ENCODE measurements at regions not wholly inside any gene's neighbourhood (a gene's known extent, or its start where the extent isn't known, plus 50 kb on each side); places are given as distances from the start of the nearest gene placed in this dataset.

DNA sequence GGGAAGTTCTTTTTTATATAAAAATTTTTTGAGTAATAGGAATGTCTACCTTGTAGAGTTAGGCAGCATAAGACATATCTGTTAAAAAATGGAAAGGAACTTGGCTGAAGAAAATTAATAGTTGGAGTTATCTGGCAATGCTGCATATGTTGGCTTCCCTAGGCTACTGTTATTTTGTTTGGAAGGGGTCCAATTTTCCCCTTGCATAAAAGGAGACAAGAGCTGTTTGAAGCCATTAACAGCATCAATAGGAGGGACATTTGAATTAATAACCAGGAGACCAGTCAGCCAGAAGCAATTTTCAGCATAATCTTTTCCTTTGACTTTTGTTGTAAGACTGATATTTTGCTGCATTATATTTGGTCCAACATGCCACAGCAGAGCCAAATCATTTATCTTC, 80.9 kb upstream of the TAB2 start:
- TF ChIP-seq, protein P1, sequence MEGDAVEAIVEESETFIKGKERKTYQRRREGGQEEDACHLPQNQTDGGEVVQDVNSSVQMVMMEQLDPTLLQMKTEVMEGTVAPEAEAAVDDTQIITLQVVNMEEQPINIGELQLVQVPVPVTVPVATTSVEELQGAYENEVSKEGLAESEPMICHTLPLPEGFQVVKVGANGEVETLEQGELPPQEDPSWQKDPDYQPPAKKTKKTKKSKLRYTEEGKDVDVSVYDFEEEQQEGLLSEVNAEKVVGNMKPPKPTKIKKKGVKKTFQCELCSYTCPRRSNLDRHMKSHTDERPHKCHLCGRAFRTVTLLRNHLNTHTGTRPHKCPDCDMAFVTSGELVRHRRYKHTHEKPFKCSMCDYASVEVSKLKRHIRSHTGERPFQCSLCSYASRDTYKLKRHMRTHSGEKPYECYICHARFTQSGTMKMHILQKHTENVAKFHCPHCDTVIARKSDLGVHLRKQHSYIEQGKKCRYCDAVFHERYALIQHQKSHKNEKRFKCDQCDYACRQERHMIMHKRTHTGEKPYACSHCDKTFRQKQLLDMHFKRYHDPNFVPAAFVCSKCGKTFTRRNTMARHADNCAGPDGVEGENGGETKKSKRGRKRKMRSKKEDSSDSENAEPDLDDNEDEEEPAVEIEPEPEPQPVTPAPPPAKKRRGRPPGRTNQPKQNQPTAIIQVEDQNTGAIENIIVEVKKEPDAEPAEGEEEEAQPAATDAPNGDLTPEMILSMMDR (IDR thresholded peaks at IDR 0.05) = no peak
- TF ChIP-seq POLR2A (IDR thresholded peaks at IDR 0.05) = no peak

Data from thyroid gland (tissue), 4 donors.